SK-MEL-5 (cell line): ENCODE measurements at regions not wholly inside any gene's neighbourhood (a gene's known extent, or its start where the extent isn't known, plus 50 kb on each side); places are given as distances from the start of the nearest gene placed in this dataset.

Source experiments
- DNase-seq: peaks from one replicate; pipeline ENCODE4 v3.0.0-alpha.2; 2016; ENCODE audit warnings: low read depth, low spot score
- in situ Hi-C: cut with HindIII; loops from 2 replicates; pipeline ENCODE4 v1.10.0; 2016; ENCODE audit warnings: low sequenced_read_pairs, high pct_unique_total_duplicates, low pct_unique_long_range_greater_than_20kb

DNA sequence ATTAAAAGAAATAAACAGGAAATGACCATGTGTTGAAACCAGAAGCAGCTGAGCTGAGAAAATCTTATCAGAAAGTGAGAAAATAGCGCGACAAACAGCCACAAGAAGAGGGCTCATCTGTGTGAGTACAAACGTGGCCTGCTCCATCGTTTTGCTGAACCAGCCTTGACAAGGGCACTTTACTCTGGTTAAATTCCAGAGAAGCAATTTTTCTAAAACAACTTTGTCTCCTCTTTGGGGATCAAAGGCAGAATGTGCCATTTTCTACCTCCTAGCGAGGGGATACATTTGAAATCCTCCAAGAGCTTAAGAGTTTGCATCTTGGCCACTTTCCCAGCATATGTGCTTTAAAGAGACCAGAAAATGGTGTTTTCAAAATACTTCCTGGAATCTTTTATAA lies 51.3 kb upstream of the VIPR2 start:
- in situ Hi-C loops, result no loop called here
- DNase-seq, result no peak
